H1 (cell line): ENCODE measurements at regions not wholly inside any gene's neighbourhood (a gene's known extent, or its start where the extent isn't known, plus 50 kb on each side); places are given as distances from the start of the nearest gene placed in this dataset.

Source experiments
- CTCF ChIA-PET: fragments of 300-600 bp; sonication (Branson Sonifier 250); formaldehyde crosslinking; loops from one replicate; lab custom pipeline; 2021; ENCODE audit not compliant: partially characterized antibody; lab: Charles Lee
- POLR2A ChIA-PET: fragments of 300-600 bp; sonication (Branson Sonifier 250); formaldehyde crosslinking; loops from one replicate; lab custom pipeline; 2021; ENCODE audit warnings: inconsistent platforms; ENCODE audit not compliant: partially characterized antibody; lab: Charles Lee
- DNase-seq, 2 experiments: peaks; one replicate each; pipeline versions ENCODE4 v3.0.0 to v3.0.0-alpha.2; 2010 to 2022; ENCODE audit warnings: low spot score in 2 of 2, low read depth in 1 of 2, mixed read lengths in 1 of 2
- FAIRE-seq: peaks from 2 replicates; lab custom pipeline; 2011; peaks lifted over from hg19 to GRCh38; lab: Jason Lieb, UNC
- H2AFZ ChIP-seq: 2 replicates; pipeline ENCODE4 v1.8.1; 2012; ENCODE audit warnings: low read length, inconsistent platforms
- H2AK5ac ChIP-seq: 2 replicates; pipeline ENCODE4 v1.6.1; 2013; ENCODE audit warnings: low read depth, low read length
- H2BK120ac ChIP-seq: replicated peaks from 2 replicates; pipeline ENCODE3; 2013; ENCODE audit warnings: low read depth, low read length, inconsistent platforms
- H2BK12ac ChIP-seq: 2 replicates; pipeline ENCODE4 v1.6.1; 2013; ENCODE audit warnings: low read depth, low read length
- H2BK15ac ChIP-seq: 2 replicates; pipeline ENCODE4 v1.6.1; 2013; ENCODE audit warnings: low read length
- H2BK20ac ChIP-seq: 2 replicates; pipeline ENCODE4 v1.6.1; 2013; ENCODE audit warnings: low read length
- H2BK5ac ChIP-seq: 2 replicates; pipeline ENCODE4 v1.6.1; 2013; ENCODE audit warnings: low read depth, low read length
- H3K14ac ChIP-seq: 2 replicates; pipeline ENCODE4 v1.6.1; 2013; ENCODE audit warnings: inconsistent platforms; ENCODE audit not compliant: insufficient read length
- H3K18ac ChIP-seq: 2 replicates; pipeline ENCODE4 v1.6.1; 2013; ENCODE audit warnings: low read length; ENCODE audit errors: extremely low read depth
- H3K23ac ChIP-seq: 2 replicates; pipeline ENCODE4 v1.6.1; 2013; ENCODE audit warnings: inconsistent platforms; ENCODE audit not compliant: insufficient read length
- H3K23me2 ChIP-seq: 2 replicates; pipeline ENCODE4 v1.6.1; 2013; ENCODE audit warnings: low read depth, low read length
- H3K27ac ChIP-seq: 2 replicates; pipeline ENCODE4 v1.6.1; 2011; ENCODE audit warnings: low read depth, low read length, inconsistent platforms
- H3K27me3 ChIP-seq, 4 experiments: replicated peaks in 1 of 4; 1 replicate in 1 of 4; 2 replicates in 3 of 4; pipeline versions ENCODE4 v1.6.1 to v1.8.1; 2011 to 2013; ENCODE audit warnings: low read length in 3 of 4, mild to moderate bottlenecking in 3 of 4, inconsistent platforms in 2 of 4, mixed read lengths in 2 of 4, moderate library complexity in 1 of 4; ENCODE audit not compliant: control insufficient read depth in 3 of 4, insufficient read depth in 3 of 4; ENCODE audit errors: extremely low read depth in 1 of 4
- H3K36me3 ChIP-seq, 4 experiments: 2 replicates each; pipeline versions ENCODE4 v1.6.1 to v1.8.1; 2011 to 2013; ENCODE audit warnings: mild to moderate bottlenecking in 4 of 4, low read length in 3 of 4, moderate library complexity in 2 of 4, control low read depth in 1 of 4, inconsistent platforms in 1 of 4; ENCODE audit not compliant: insufficient read depth in 4 of 4, control insufficient read depth in 2 of 4
- H3K4ac ChIP-seq: replicated peaks from 2 replicates; pipeline ENCODE3; 2013; ENCODE audit warnings: low read length, low read depth, mixed read lengths, inconsistent platforms; ENCODE audit not compliant: insufficient read length
- H3K4me1 ChIP-seq, 4 experiments: replicated peaks in 1 of 4; 1 replicate in 1 of 4; 2 replicates in 3 of 4; pipeline versions ENCODE4 v1.6.1 to v1.8.1; 2011 to 2013; ENCODE audit warnings: low read length in 3 of 4, inconsistent platforms in 2 of 4, mixed read lengths in 1 of 4; ENCODE audit not compliant: insufficient read depth in 4 of 4, control insufficient read depth in 3 of 4
- H3K4me2 ChIP-seq, 2 experiments: 2 replicates each; pipeline versions ENCODE4 v1.6.1 to v1.8.1; 2011 to 2013; ENCODE audit warnings: low read depth in 2 of 2, low read length in 2 of 2, control low read depth in 1 of 2, inconsistent platforms in 1 of 2, mild to moderate bottlenecking in 1 of 2; ENCODE audit not compliant: insufficient read depth in 1 of 2
- H3K4me3 ChIP-seq, 4 experiments: fragments of 200-600, 300-600 bp in 1 of 4; sonication (generic), shearing (Covaris generic), sonication (Bioruptor Twin) in 1 of 4; 2 replicates each; pipeline versions ENCODE4 v1.5.1 to v1.8.1; 2011 to 2016; ENCODE audit warnings: low read length in 4 of 4, low read depth in 3 of 4, control low read depth in 2 of 4, inconsistent platforms in 2 of 4, mild to moderate bottlenecking in 2 of 4, mixed read lengths in 1 of 4, moderate library complexity in 1 of 4; ENCODE audit not compliant: insufficient read depth in 2 of 4; ENCODE audit errors: extremely low read depth in 1 of 4
- H3K56ac ChIP-seq: replicated peaks from 2 replicates; pipeline ENCODE3; 2013; ENCODE audit warnings: low read depth, mild to moderate bottlenecking, mixed read lengths, low read length, inconsistent platforms; ENCODE audit not compliant: insufficient read length
- H3K79me1 ChIP-seq: 2 replicates; pipeline ENCODE4 v1.6.1; 2013; ENCODE audit warnings: low read depth, low read length, control low read depth
- H3K79me2 ChIP-seq, 2 experiments: 2 replicates each; pipeline versions ENCODE4 v1.6.1 to v1.8.1; 2012 to 2013; ENCODE audit warnings: low read length in 2 of 2, mild to moderate bottlenecking in 2 of 2, inconsistent platforms in 1 of 2; ENCODE audit not compliant: insufficient read depth in 2 of 2, control insufficient read depth in 1 of 2
- H3K9ac ChIP-seq, 4 experiments: replicated peaks in 1 of 4; 1 replicate in 1 of 4; 2 replicates in 3 of 4; pipeline versions ENCODE4 v1.6.1 to v1.8.1; 2011 to 2013; ENCODE audit warnings: low read depth in 3 of 4, low read length in 3 of 4, control low read depth in 2 of 4, mild to moderate bottlenecking in 2 of 4, moderate library complexity in 2 of 4, inconsistent platforms in 1 of 4; ENCODE audit errors: extremely low read depth in 1 of 4
- H3K9me3 ChIP-seq, 2 experiments: 2 replicates each; pipeline versions ENCODE4 v1.6.1 to v1.8.1; 2012 to 2013; ENCODE audit warnings: mild to moderate bottlenecking in 2 of 2, moderate library complexity in 2 of 2, control low read depth in 1 of 2, inconsistent platforms in 1 of 2, low read depth in 1 of 2, low read length in 1 of 2, mixed read lengths in 1 of 2; ENCODE audit not compliant: insufficient read depth in 2 of 2
- H4K20me1 ChIP-seq, 2 experiments: replicated peaks in 1 of 2; 2 replicates each; pipeline versions ENCODE3 to v1.8.1; 2011 to 2013; ENCODE audit warnings: inconsistent platforms in 2 of 2, low read length in 2 of 2, mild to moderate bottlenecking in 1 of 2; ENCODE audit not compliant: insufficient read depth in 2 of 2, control insufficient read depth in 1 of 2
- H4K5ac ChIP-seq: 2 replicates; pipeline ENCODE4 v1.6.1; 2013; ENCODE audit warnings: low read length, low read depth, mixed read lengths, inconsistent platforms; ENCODE audit not compliant: insufficient read length
- H4K8ac ChIP-seq: 2 replicates; pipeline ENCODE4 v1.8.0; 2013; ENCODE audit warnings: mild to moderate bottlenecking, moderate library complexity, low read length, inconsistent platforms; ENCODE audit not compliant: insufficient read depth; ENCODE audit errors: extremely low read depth
- H4K91ac ChIP-seq: replicated peaks from 2 replicates; pipeline ENCODE3; 2013; ENCODE audit warnings: low read length, mixed read lengths, inconsistent platforms; ENCODE audit not compliant: insufficient read length
- CHD2 ChIP-seq: IDR thresholded peaks from 2 replicates; pipeline ENCODE4 v1.6.1; 2012; ENCODE audit warnings: low read length, improper control_type of control experiment
- EZH2 ChIP-seq: fragments of 200-600 bp; sonication (generic); IDR thresholded peaks from 2 replicates; pipeline ENCODE4 v1.7.1; 2012; ENCODE audit warnings: low read depth, mild to moderate bottlenecking, moderate library complexity, low read length, inconsistent platforms; ENCODE audit not compliant: severe bottlenecking
- KDM4A ChIP-seq: IDR thresholded peaks from one replicate; pipeline ENCODE4 v1.7.1; 2012; ENCODE audit warnings: low read depth, mild to moderate bottlenecking, moderate library complexity, low read length, inconsistent platforms; ENCODE audit not compliant: severe bottlenecking
- NANOG ChIP-seq: IDR thresholded peaks from 2 replicates; pipeline ENCODE4 v1.6.1; 2011; ENCODE audit warnings: low read length, low read depth, mild to moderate bottlenecking, inconsistent platforms; ENCODE audit not compliant: insufficient read depth, poor library complexity, severe bottlenecking
- PHF8 ChIP-seq: fragments of 200-600 bp; sonication (generic); conservative IDR thresholded peaks from 2 replicates; pipeline ENCODE4 v1.7.1; 2012; ENCODE audit warnings: low read depth, mild to moderate bottlenecking, inconsistent platforms, low read length, moderate library complexity
- SAP30 ChIP-seq: fragments of 300-600 bp; sonication (generic); IDR thresholded peaks from 2 replicates; pipeline ENCODE4 v1.7.1; 2012; ENCODE audit warnings: low read length, moderate library complexity, mild to moderate bottlenecking, inconsistent platforms; ENCODE audit not compliant: insufficient read depth, insufficient replicate concordance
- SP1 ChIP-seq: IDR thresholded peaks from 2 replicates; pipeline ENCODE4 v1.6.1; 2011; ENCODE audit warnings: low read depth, low read length
- TAF1 ChIP-seq: IDR thresholded peaks from 2 replicates; pipeline ENCODE4 v1.6.1; 2011; ENCODE audit warnings: mild to moderate bottlenecking, low read depth, low read length
- WGBS, 2 experiments: shearing (Covaris generic) in 1 of 2; methylation state at CpG; one replicate each; pipeline versions ENCODE4 v1.1.6 to v1.1.7; 2013 to 2015; ENCODE audit warnings: low lambda C conversion rate in 2 of 2, mixed read lengths in 2 of 2, inconsistent platforms in 1 of 2, low coverage in 1 of 2, missing lambda C conversion rate in 1 of 2; ENCODE audit not compliant: insufficient replicate concordance in 2 of 2, insufficient coverage in 1 of 2, insufficient read length in 1 of 2; ENCODE audit errors: extremely low coverage in 1 of 2, missing lambda C conversion rate in 1 of 2; 5-methylcytosine and 5-hydroxymethylcytosine counted together
- TF ChIP-seq, protein P1 (sequence below): IDR thresholded peaks from 2 replicates; pipeline ENCODE4 v1.6.1; 2012; ENCODE audit warnings: inconsistent platforms
- TF ChIP-seq, protein P2 (sequence below): IDR thresholded peaks from 2 replicates; pipeline ENCODE4 v1.6.1; 2012; ENCODE audit warnings: inconsistent platforms
- TF ChIP-seq, protein P3 (sequence below), 3 experiments: IDR thresholded peaks; 1 replicate in 2 of 3; 2 replicates in 1 of 3; pipeline versions ENCODE4 v1.5.1 to v1.6.1; 2011; ENCODE audit warnings: low read length in 3 of 3, mild to moderate bottlenecking in 3 of 3, inconsistent platforms in 2 of 3, low read depth in 1 of 3, moderate library complexity in 1 of 3; ENCODE audit not compliant: insufficient read depth in 1 of 3; ENCODE audit errors: control extremely low read depth in 1 of 3

DNA sequence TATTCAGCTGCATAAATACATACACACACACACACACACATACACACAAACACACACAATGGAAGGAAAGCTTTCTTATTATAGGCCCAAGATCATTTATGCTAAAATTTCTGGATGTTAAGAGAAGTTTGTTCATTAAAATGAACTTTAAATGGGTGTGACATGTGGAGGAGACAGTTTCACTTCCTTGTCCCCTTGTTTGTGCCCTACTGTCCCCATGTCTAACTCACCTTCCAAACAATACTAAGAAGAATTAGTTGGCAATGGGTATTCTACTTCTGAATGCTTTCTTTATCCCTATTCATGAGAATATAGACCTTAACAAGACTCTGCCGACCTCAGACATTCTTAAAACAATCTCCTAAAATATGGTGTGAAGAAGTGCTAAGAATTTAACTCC is 63.5 kb upstream of the NRIP1 start:
- Histone ChIP-seq H3K4me2 (no peak overlapping the region), H2BK20ac (no peak overlapping the region), H2BK15ac (no peak overlapping the region), H3K4ac (no peak overlapping the region), H4K8ac (no peak overlapping the region), H3K27ac (no peak overlapping the region), H3K18ac (no peak overlapping the region), H4K20me1 (no peaks in the 10 kb centered on the region), H4K91ac (no peak overlapping the region), H3K14ac (no peak overlapping the region), H3K4me3 (no peak overlapping the region), H3K23me2 (no peaks in the 10 kb centered on the region; the same call in 1 of the 2 replicates), H3K23ac (no peak overlapping the region), H4K5ac (no peak overlapping the region), H3K4me1 (peaks cover 0 to 4% (median 0%) of the 10 kb centered on the region in 4 experiments; a peak in 1 of 7 replicates), H2AFZ (no peak overlapping the region), H2BK12ac (no peak overlapping the region), H3K79me1 (no peaks in the 10 kb centered on the region), H3K36me3 (no peaks in the 10 kb centered on the region), H2AK5ac (no peak overlapping the region), H3K9me3 (no peaks in the 10 kb centered on the region; a peak in 1 of 4 replicates), H3K79me2 (no peaks in the 10 kb centered on the region), H3K56ac (no peak overlapping the region), H3K9ac (no peak overlapping the region), H3K27me3 (no peaks in the 10 kb centered on the region), H2BK120ac (no peak overlapping the region), H2BK5ac (no peak overlapping the region)
- DNase-seq = no peak
- 86% methylated on average over 1 of the region's 1 CpG; no CpG with 5 or more reads in 1 of the 2 experiments for WGBS, 2 experiments
- ChIA-PET CTCF (no interaction called here), POLR2A (no interaction called here)
- FAIRE-seq = no peak
- TF ChIP-seq, protein P1, sequence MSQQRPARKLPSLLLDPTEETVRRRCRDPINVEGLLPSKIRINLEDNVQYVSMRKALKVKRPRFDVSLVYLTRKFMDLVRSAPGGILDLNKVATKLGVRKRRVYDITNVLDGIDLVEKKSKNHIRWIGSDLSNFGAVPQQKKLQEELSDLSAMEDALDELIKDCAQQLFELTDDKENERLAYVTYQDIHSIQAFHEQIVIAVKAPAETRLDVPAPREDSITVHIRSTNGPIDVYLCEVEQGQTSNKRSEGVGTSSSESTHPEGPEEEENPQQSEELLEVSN = no peak
- TF ChIP-seq PHF8 (no peak), SP1 (no peak), SAP30 (no peak), EZH2 (no peak), NANOG (no peak), TAF1 (no peak), KDM4A (no peak), CHD2 (no peak)
- TF ChIP-seq, protein P2, sequence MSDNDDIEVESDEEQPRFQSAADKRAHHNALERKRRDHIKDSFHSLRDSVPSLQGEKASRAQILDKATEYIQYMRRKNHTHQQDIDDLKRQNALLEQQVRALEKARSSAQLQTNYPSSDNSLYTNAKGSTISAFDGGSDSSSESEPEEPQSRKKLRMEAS = no peak
- TF ChIP-seq, protein P3, sequence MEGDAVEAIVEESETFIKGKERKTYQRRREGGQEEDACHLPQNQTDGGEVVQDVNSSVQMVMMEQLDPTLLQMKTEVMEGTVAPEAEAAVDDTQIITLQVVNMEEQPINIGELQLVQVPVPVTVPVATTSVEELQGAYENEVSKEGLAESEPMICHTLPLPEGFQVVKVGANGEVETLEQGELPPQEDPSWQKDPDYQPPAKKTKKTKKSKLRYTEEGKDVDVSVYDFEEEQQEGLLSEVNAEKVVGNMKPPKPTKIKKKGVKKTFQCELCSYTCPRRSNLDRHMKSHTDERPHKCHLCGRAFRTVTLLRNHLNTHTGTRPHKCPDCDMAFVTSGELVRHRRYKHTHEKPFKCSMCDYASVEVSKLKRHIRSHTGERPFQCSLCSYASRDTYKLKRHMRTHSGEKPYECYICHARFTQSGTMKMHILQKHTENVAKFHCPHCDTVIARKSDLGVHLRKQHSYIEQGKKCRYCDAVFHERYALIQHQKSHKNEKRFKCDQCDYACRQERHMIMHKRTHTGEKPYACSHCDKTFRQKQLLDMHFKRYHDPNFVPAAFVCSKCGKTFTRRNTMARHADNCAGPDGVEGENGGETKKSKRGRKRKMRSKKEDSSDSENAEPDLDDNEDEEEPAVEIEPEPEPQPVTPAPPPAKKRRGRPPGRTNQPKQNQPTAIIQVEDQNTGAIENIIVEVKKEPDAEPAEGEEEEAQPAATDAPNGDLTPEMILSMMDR (IDR thresholded peaks at IDR 0.05; ENCODE audit: control extremely low read depth in 1 of 3, insufficient read depth in 1 of 3, low read depth in 1 of 3, low read length in 3 of 3) = no peak
